ENCODE measurements at regions not wholly inside any gene's neighbourhood (a gene's known extent, or its start where the extent isn't known, plus 50 kb on each side); places are given as distances from the start of the nearest gene placed in this dataset.

DNA sequence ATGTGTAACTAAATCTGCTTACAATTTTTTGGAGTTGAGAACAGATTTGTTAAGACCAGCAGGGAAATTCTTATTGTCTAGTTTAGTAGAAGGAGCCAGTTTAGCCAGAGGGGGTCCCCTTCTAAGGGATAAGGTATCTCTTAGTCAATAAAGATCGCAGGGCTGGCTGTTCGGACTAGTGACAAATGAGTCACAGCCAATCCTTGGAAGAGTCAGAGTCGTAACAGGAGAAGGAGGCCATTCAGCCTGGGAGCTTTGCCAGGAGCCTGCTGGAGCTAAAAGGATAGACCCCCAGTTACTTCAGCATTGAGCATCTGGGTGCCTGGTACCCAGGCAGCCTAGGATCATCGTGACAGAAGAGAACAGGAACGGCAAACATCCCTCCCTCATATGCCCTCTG lies 191.6 kb upstream of the ARHGAP20 start:
- intact Hi-C loops (cut with micrococcal nuclease), result no loop called here
- Histone ChIP-seq H3K4me1 (ENCODE audit: insufficient read depth, low read length) (peaks cover 19% of the 10 kb centered on the region), H3K27me3 (ENCODE audit: insufficient read depth, low read length) (no peaks in the 10 kb centered on the region), H3K36me3 (ENCODE audit: insufficient read depth, low read length) (no peaks in the 10 kb centered on the region), H3K27ac (ENCODE audit: low read depth, low read length) (no peak overlapping the region), H3K4me3 (ENCODE audit: low read length in 2 of 2) (no peak overlapping the region), H3K9me3 (ENCODE audit: control insufficient read depth in 1 of 2, low read length in 2 of 2) (no peaks in the 10 kb centered on the region)
- peaks cover 17 to 22% (median 19%) of the 10 kb centered on the region in 4 donors for H3K4me1 Mint-ChIP-seq
- H3K9me3 Mint-ChIP-seq, result peaks cover 0 to 5% (median 0%) of the 10 kb centered on the region in 8 donors
- H3K4me3 Mint-ChIP-seq, result no peak overlapping the region
- H3K27ac Mint-ChIP-seq, result no peak overlapping the region
- H3K27me3 Mint-ChIP-seq, result peaks cover 2 to 3% of the 10 kb centered on the region in 2 donors
- no peak for DNase-seq
- no peaks in the 10 kb centered on the region for H3K36me3 Mint-ChIP-seq
- POLR2A ChIA-PET (ENCODE audit: partially characterized antibody), result no interaction called here
- CTCF ChIA-PET (ENCODE audit: partially characterized antibody), result no interaction called here

DNA sequence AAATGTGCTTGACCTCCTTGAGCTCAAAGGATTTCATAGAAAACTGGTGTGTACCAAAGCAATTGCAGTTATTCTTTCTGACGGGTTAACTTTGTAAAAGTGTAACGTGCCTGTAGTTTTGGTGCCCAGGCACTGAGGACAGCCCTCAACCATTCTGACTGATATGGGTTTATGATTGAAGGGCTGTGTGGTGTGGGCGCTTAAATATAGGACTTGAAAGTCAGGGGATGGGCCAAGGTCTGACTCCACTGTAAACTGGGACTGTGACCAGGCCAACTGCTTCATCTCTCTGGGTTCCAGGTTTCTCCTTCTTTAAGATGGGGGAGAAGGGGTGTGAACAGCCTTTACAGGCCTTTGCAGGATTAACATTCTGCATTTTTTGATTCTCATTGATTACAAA lies 191.1 kb upstream of the ARHGAP20 start:
- Histone ChIP-seq H3K9me3 (ENCODE audit: control insufficient read depth in 1 of 2, low read length in 2 of 2) (no peaks in the 10 kb centered on the region), H3K36me3 (ENCODE audit: insufficient read depth, low read length) (no peaks in the 10 kb centered on the region), H3K27ac (ENCODE audit: low read depth, low read length) (no peak overlapping the region), H3K27me3 (ENCODE audit: insufficient read depth, low read length) (no peaks in the 10 kb centered on the region), H3K4me3 (ENCODE audit: low read length in 2 of 2) (no peak overlapping the region), H3K4me1 (ENCODE audit: insufficient read depth, low read length) (peaks cover 15% of the 10 kb centered on the region)
- intact Hi-C loops (cut with micrococcal nuclease), result no loop called here
- no peaks in the 10 kb centered on the region for H3K36me3 Mint-ChIP-seq
- H3K27me3 Mint-ChIP-seq, result peaks cover 2 to 3% of the 10 kb centered on the region in 2 donors
- H3K4me1 Mint-ChIP-seq, result peaks cover 12 to 18% (median 15%) of the 10 kb centered on the region in 4 donors
- ChIA-PET CTCF (ENCODE audit: partially characterized antibody) (no interaction called here), POLR2A (ENCODE audit: partially characterized antibody) (no interaction called here)
- no peak overlapping the region for H3K27ac Mint-ChIP-seq
- H3K9me3 Mint-ChIP-seq, result peaks cover 0 to 5% (median 0%) of the 10 kb centered on the region in 8 donors
- H3K4me3 Mint-ChIP-seq, result no peak overlapping the region
- DNase-seq, result no peak

DNA sequence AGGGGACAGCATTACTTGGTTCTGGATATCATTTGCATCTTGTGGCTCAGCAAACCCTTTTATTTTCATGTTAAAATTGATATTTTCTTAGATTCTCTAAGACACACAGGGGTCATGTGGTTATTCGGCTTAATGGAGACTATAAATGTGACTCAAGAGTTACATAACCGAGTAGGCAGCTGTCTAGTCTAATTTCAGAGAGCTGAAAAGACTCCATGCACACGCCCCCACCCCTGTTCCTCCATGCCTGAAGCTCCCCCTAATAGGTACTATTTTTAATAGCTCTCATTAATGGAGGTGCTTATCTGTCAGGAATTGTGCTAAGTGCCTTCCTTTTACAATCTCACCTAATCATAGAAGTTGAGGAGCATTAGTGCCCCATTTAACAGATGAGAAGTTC lies 189.2 kb upstream of the ARHGAP20 start:
- CTCF ChIA-PET (ENCODE audit: partially characterized antibody), result interaction anchor here (1.4 kb wide), 1 partner anchor 10 kb away, joined by 3 read pairs; no protein-coding TSS in a partner anchor
- POLR2A ChIA-PET (ENCODE audit: partially characterized antibody), result no interaction called here

DNA sequence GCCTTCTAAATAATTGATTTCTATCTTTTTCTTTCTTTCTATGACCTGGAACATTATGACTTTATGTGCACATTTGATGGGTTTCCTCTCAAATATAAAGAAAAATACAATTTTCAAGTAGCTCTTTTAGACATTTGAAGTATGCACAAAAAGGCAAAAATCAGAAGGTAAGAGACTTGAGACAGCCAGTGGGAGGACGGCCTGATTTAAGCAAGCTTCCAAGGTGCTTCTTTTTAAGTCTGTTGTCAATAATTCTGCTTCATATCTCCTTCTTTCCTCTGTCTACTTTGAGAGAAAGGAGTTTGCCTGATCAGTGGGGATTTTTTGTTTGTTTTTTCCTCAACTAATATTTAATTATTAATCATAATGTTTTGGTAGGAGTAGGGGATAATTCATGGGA lies 188.2 kb upstream of the ARHGAP20 start:
- Histone ChIP-seq H3K36me3 (ENCODE audit: insufficient read depth, low read length) (no peaks in the 10 kb centered on the region), H3K9me3 (ENCODE audit: control insufficient read depth in 1 of 2, low read length in 2 of 2) (no peaks in the 10 kb centered on the region), H3K27ac (ENCODE audit: low read depth, low read length) (no peak overlapping the region), H3K4me1 (ENCODE audit: insufficient read depth, low read length) (no peaks in the 10 kb centered on the region), H3K4me3 (ENCODE audit: low read length in 2 of 2) (no peak overlapping the region), H3K27me3 (ENCODE audit: insufficient read depth, low read length) (no peaks in the 10 kb centered on the region)
- peaks cover 2 to 3% of the 10 kb centered on the region in 2 donors for H3K27me3 Mint-ChIP-seq
- H3K27ac Mint-ChIP-seq, result no peak overlapping the region
- DNase-seq, result no peak
- CTCF ChIA-PET (ENCODE audit: partially characterized antibody), result no interaction called here
- POLR2A ChIA-PET (ENCODE audit: partially characterized antibody), result no interaction called here
- intact Hi-C loops (cut with micrococcal nuclease), result no loop called here
- no peaks in the 10 kb centered on the region for H3K4me1 Mint-ChIP-seq
- H3K4me3 Mint-ChIP-seq, result no peak overlapping the region
- no peaks in the 10 kb centered on the region for H3K36me3 Mint-ChIP-seq
- no peaks in the 10 kb centered on the region for H3K9me3 Mint-ChIP-seq

More for the DNA sequence above, 189.2 kb upstream of the ARHGAP20 start:
- H3K4me1 ChIP-seq (ENCODE audit: insufficient read depth, low read length), result no peaks in the 10 kb centered on the region
- intact Hi-C loops (cut with micrococcal nuclease), result no loop called here
- DNase-seq, result no peak
- H3K27ac ChIP-seq (ENCODE audit: low read depth, low read length), result no peak overlapping the region
- Mint-ChIP-seq H3K4me3 (no peak overlapping the region), H3K9me3 (peaks cover 0 to 3% (median 0%) of the 10 kb centered on the region in 8 donors), H3K4me1 (peaks cover 0 to 3% (median 1%) of the 10 kb centered on the region in 4 donors), H3K36me3 (no peaks in the 10 kb centered on the region), H3K27ac (no peak overlapping the region), H3K27me3 (peaks cover 2 to 3% of the 10 kb centered on the region in 2 donors)
- no peaks in the 10 kb centered on the region for H3K27me3 ChIP-seq (ENCODE audit: insufficient read depth, low read length)
- H3K9me3 ChIP-seq (ENCODE audit: control insufficient read depth in 1 of 2, low read length in 2 of 2), result no peaks in the 10 kb centered on the region
- H3K36me3 ChIP-seq (ENCODE audit: insufficient read depth, low read length), result no peaks in the 10 kb centered on the region
- no peak overlapping the region for H3K4me3 ChIP-seq (ENCODE audit: low read length in 2 of 2)

DNA sequence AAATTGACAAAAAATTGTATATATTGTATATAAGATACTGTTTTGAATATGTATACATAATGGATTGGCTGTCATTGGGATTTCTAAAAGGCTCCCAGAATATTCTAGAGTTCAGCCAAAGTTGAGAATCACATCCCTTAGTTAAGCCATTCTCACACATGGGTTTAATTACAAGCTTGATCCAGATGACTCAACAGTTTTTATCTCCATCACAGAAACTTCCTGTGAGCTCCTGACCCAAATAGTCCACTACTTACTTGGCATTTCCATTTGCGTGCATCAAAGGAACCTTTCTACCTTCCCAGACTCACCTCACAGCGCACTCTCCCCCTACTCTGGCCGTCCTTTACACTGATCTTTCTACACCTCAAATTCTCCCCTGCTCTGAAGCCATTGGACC lies 184.8 kb upstream of the ARHGAP20 start:
- no peaks in the 10 kb centered on the region for H3K4me1 ChIP-seq (ENCODE audit: insufficient read depth, low read length)
- H3K36me3 ChIP-seq (ENCODE audit: insufficient read depth, low read length), result no peaks in the 10 kb centered on the region
- H3K27me3 ChIP-seq (ENCODE audit: insufficient read depth, low read length), result no peaks in the 10 kb centered on the region
- ChIA-PET CTCF (ENCODE audit: partially characterized antibody) (no interaction called here), POLR2A (ENCODE audit: partially characterized antibody) (no interaction called here)
- Mint-ChIP-seq H3K4me1 (no peaks in the 10 kb centered on the region), H3K36me3 (no peaks in the 10 kb centered on the region), H3K27ac (no peak overlapping the region), H3K4me3 (no peak overlapping the region), H3K9me3 (no peaks in the 10 kb centered on the region), H3K27me3 (peaks cover 0 to 2% of the 10 kb centered on the region in 2 donors)
- no peak overlapping the region for H3K27ac ChIP-seq (ENCODE audit: low read depth, low read length)
- no peak for DNase-seq
- intact Hi-C loops (cut with micrococcal nuclease), result no loop called here
- H3K4me3 ChIP-seq (ENCODE audit: low read length in 2 of 2), result no peak overlapping the region
- no peaks in the 10 kb centered on the region for H3K9me3 ChIP-seq (ENCODE audit: control insufficient read depth in 1 of 2, low read length in 2 of 2)

DNA sequence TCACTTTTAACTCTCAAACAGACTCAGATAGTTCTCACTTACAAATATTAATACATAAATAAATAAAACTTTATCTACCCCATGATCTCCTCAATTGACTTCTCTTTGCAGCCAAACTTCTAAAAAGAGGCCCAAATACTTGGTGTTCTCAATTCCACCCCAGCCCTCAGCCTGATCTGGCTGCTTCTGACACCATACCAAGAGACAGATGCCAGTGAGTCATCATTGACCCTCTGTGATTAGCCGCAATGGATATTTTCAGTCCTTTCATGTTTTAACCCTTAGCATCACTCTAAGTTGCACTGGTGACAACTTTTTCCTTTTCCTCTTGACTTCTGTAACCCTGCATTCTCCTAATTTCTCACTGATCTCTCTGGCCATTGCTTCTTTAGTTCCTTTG lies 184.1 kb upstream of the ARHGAP20 start:
- Mint-ChIP-seq H3K27ac (no peak overlapping the region), H3K4me3 (no peak overlapping the region), H3K27me3 (no peaks in the 10 kb centered on the region), H3K4me1 (no peaks in the 10 kb centered on the region), H3K9me3 (no peaks in the 10 kb centered on the region), H3K36me3 (no peaks in the 10 kb centered on the region)
- Histone ChIP-seq H3K9me3 (ENCODE audit: control insufficient read depth in 1 of 2, low read length in 2 of 2) (no peaks in the 10 kb centered on the region), H3K4me3 (ENCODE audit: low read length in 2 of 2) (no peak overlapping the region), H3K27me3 (ENCODE audit: insufficient read depth, low read length) (no peaks in the 10 kb centered on the region), H3K27ac (ENCODE audit: low read depth, low read length) (no peak overlapping the region), H3K4me1 (ENCODE audit: insufficient read depth, low read length) (no peaks in the 10 kb centered on the region), H3K36me3 (ENCODE audit: insufficient read depth, low read length) (no peaks in the 10 kb centered on the region)
- DNase-seq, result no peak
- intact Hi-C loops (cut with micrococcal nuclease), result no loop called here
- ChIA-PET CTCF (ENCODE audit: partially characterized antibody) (no interaction called here), POLR2A (ENCODE audit: partially characterized antibody) (no interaction called here)

DNA sequence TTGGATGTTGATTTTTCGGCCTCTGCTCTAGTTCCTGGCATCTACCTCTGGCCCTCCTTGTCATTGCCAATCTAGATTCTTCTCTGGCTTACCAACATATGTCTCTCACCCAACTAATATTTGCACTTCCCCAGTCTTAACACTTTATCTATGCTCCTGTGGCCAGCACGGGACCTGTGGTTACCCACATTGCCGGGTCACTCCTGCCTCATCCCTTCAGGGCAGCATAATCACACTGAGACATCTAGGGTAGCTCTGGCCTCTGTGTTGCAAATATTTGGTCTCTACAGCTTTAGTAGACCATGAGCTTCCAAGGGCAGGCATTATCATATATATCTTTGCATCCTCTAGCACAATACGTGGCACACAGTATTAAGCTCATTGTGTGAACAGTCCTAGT lies 182.0 kb upstream of the ARHGAP20 start:
- Histone ChIP-seq H3K4me1 (ENCODE audit: insufficient read depth, low read length) (no peaks in the 10 kb centered on the region), H3K9me3 (ENCODE audit: control insufficient read depth in 1 of 2, low read length in 2 of 2) (no peaks in the 10 kb centered on the region), H3K27me3 (ENCODE audit: insufficient read depth, low read length) (no peaks in the 10 kb centered on the region), H3K4me3 (ENCODE audit: low read length in 2 of 2) (no peak overlapping the region), H3K36me3 (ENCODE audit: insufficient read depth, low read length) (no peaks in the 10 kb centered on the region), H3K27ac (ENCODE audit: low read depth, low read length) (no peak overlapping the region)
- no peak overlapping the region for H3K4me3 Mint-ChIP-seq
- H3K27ac Mint-ChIP-seq, result no peak overlapping the region
- no peak for DNase-seq
- H3K4me1 Mint-ChIP-seq, result no peaks in the 10 kb centered on the region
- ChIA-PET CTCF (ENCODE audit: partially characterized antibody) (no interaction called here), POLR2A (ENCODE audit: partially characterized antibody) (no interaction called here)
- no peaks in the 10 kb centered on the region for H3K36me3 Mint-ChIP-seq
- intact Hi-C loops (cut with micrococcal nuclease), result no loop called here
- no peaks in the 10 kb centered on the region for H3K27me3 Mint-ChIP-seq
- H3K9me3 Mint-ChIP-seq, result no peaks in the 10 kb centered on the region

DNA sequence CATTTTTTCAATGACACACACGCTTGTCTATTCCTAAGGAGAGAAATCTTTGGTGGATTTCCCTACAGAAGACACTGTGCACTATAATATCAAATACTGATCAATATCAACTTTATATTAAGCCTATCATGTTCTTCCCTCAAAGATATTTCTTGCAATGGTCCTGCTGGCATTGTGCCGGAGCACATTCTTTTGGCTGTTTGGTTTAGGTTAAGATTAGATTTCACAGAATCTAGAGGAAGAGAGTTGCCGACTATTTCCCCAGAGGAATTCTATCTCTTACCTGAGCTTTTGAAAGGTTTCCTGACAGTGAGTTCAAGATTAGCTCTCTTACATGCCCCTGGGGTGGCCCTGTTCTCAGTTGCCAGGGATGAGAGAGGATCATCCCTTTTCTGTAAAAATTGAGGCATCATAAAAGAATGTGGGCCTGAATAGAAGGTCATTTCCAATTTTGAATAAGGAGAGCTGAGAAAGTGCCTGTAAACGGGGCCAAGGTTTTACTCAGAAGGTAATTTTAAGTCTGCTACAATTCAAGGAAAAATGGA lies 180.6 kb upstream of the ARHGAP20 start:
- H3K27ac Mint-ChIP-seq, result no peak overlapping the region
- ChIA-PET CTCF (ENCODE audit: partially characterized antibody) (no interaction called here), POLR2A (ENCODE audit: partially characterized antibody) (no interaction called here)
- no peak overlapping the region for H3K27ac ChIP-seq (ENCODE audit: low read depth, low read length)
- no peaks in the 10 kb centered on the region for H3K4me1 ChIP-seq (ENCODE audit: insufficient read depth, low read length)
- H3K27me3 Mint-ChIP-seq, result no peaks in the 10 kb centered on the region
- intact Hi-C loops (cut with micrococcal nuclease), result no loop called here
- no peak for DNase-seq
- no peaks in the 10 kb centered on the region for H3K36me3 ChIP-seq (ENCODE audit: insufficient read depth, low read length)
- no peak overlapping the region for H3K4me3 ChIP-seq (ENCODE audit: low read length in 2 of 2)
- no peaks in the 10 kb centered on the region for H3K9me3 ChIP-seq (ENCODE audit: control insufficient read depth in 1 of 2, low read length in 2 of 2)
- H3K9me3 Mint-ChIP-seq, result no peaks in the 10 kb centered on the region
- no peak overlapping the region for H3K4me3 Mint-ChIP-seq
- no peaks in the 10 kb centered on the region for H3K36me3 Mint-ChIP-seq
- no peaks in the 10 kb centered on the region for H3K27me3 ChIP-seq (ENCODE audit: insufficient read depth, low read length)
- H3K4me1 Mint-ChIP-seq, result no peaks in the 10 kb centered on the region

Data from CD4-positive, alpha-beta memory T cell (primary cell).